IPS-18c (cell line): ENCODE measurements at regions not wholly inside any gene's neighbourhood (a gene's known extent, or its start where the extent isn't known, plus 50 kb on each side); places are given as distances from the start of the nearest gene placed in this dataset.

Experiments
- H3K4me3 ChIP-seq: 2 replicates; pipeline ENCODE4 v1.7.0; 2013; ENCODE audit warnings: low read depth, mild to moderate bottlenecking, low read length, moderate library complexity; ENCODE audit not compliant: insufficient read depth
- H3K9me3 ChIP-seq: one replicate; pipeline ENCODE4 v1.6.1; 2013; ENCODE audit warnings: mild to moderate bottlenecking, low read length, moderate library complexity; ENCODE audit not compliant: control insufficient read depth, insufficient read depth

DNA sequence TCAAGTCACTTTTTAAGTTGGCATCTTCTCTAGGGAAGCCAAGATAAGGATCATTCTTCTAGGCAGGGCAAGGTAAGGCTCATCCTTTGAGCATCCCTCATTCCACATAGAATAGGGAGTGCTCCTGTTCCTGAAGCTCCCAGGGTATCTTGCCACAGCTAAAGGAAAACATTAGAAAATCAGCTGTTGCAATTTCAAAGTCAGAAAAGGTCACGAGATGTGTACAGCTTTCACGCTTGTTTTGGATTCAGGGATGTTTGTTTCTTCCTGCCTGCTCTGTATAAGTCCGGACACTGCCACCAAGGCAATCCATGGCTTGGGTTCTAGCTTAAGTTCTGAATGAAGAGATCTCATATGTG, 153.2 kb downstream of the SH3BGRL2 start:
- no peak overlapping the region for H3K4me3 ChIP-seq
- H3K9me3 ChIP-seq: no peaks in the 10 kb centered on the region

DNA sequence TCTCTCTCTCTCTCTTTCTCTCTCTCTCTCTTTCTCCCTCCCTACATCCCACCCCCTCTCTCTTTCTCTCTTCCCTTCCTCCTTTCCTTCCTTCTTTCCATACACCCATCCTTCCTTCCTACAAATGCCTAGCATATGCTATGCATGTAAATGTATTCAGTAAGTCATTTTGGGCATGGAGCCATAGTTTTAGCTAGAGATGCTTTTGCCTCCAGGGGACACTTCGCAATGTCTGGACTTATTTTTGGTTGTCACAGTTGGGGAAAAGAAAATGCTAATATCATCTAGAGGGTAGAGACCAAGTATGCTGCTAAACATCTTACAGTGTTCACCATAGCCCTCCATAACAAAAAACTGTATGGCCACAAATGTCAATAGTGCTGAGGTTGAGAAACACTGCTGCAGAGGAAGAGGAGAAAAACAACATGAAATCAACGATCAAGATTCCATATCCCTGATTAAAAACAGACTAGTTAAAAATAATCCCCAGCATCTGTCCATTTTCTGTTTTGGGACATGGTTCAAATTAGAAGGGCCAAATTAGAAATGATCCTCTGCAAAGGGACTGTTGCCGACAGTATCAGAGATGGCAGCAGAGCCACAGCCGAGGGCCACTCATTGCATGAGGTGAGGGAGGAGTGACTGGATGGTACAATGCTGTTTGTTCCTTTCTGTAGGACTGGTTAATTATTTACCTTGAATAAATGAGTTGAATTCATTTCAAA, 152.7 kb downstream of the SH3BGRL2 start:
- Histone ChIP-seq H3K4me3 (no peak overlapping the region), H3K9me3 (no peaks in the 10 kb centered on the region)

DNA sequence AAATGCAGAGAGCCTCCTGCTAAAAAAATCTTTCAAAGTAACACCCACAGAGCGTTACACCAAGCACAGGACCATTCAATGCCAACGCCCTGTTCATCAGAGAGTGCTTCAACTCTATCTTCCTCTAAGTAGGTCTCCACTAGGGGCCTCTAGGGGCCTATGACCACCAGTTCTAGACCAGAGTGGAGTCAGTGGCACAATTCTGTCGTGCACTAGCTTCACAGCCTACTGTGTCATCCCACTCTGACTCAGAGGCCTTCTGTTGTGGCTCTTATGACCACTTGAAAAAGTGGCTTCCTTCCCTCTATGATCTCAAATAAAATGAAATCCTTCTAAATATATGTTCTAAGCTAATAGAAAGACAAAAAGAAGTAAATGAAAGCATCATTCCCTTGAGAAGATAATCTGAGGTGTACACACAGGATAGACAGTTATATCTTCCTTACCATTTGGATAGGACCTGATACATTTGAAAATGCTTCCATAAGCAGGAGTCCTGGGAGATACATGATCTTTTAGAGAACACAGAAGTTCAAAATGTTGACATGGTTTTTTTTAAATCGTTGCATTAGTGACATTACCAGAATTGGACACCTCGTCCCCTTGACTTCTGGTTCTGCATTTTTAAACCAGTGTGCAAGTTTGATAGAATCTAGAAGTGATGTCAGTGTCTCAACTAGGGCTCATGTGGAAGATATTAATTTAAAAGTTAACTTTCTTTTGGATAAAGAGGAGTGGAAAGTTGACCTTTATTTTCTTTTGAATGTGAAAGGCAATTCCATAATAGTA, 151.9 kb downstream of the SH3BGRL2 start:
- Histone ChIP-seq H3K9me3 (no peaks in the 10 kb centered on the region), H3K4me3 (no peak overlapping the region)

DNA sequence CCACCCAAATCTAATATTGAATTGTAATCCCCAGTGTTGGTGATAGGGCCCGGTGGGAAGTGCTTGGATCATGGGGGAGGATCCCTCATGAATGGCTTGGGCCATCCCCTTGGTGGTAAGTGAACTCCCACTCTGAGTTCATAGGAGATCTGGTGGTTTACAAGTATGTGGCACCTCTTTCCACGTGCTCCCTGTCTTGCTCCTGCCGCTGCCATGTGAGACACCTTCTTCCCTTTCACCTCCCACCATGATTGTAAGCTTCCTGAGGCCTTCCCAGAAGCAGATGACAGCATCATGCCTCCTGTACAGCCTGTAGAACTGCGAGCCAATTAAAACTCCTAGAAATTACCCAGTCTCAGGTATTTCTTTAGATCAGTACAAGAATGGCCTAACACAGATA, 150.8 kb downstream of the SH3BGRL2 start:
- Histone ChIP-seq H3K9me3 (no peaks in the 10 kb centered on the region), H3K4me3 (no peak overlapping the region)

DNA sequence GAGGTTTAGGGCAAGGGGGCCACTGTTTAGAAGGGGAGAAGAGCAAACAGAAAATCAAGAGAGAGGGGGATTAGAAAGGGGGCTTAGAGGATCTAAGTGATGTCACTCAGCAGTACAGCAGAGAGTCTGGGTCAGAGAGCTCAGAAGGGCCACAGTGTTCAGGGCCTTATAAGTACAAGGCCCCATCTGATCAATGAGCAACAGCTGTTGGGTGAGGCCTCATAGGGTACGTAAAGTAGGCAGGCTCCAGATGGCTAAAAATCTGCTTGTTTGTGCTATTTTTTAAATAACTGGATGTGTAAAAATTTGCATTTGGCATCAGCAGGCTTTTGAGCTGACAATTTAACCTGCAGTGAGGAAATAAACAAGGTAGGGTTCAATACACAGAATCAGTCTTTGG, 149.8 kb downstream of the SH3BGRL2 start:
- Histone ChIP-seq H3K4me3 (no peak overlapping the region), H3K9me3 (no peaks in the 10 kb centered on the region)

DNA sequence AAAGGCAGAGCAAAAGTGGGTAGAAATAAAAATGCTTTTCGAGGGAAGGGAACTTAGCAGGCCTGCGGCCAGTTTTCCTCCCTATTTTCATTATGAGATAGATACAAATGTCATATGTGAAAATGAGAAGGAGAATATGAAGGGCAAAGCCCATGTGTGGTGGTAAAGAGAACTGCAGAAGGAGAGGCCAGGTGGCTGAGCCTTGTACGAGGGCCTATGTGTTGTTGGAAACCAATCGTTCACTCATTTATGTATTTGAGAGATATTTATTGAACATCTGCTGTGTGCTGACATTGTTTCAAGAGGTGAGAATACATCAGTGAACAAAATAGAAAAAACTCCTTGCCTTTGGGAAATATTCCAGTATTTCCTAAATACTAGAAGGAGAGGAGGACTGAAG, 147.7 kb downstream of the SH3BGRL2 start:
- no peak overlapping the region for H3K4me3 ChIP-seq
- H3K9me3 ChIP-seq: no peaks in the 10 kb centered on the region

DNA sequence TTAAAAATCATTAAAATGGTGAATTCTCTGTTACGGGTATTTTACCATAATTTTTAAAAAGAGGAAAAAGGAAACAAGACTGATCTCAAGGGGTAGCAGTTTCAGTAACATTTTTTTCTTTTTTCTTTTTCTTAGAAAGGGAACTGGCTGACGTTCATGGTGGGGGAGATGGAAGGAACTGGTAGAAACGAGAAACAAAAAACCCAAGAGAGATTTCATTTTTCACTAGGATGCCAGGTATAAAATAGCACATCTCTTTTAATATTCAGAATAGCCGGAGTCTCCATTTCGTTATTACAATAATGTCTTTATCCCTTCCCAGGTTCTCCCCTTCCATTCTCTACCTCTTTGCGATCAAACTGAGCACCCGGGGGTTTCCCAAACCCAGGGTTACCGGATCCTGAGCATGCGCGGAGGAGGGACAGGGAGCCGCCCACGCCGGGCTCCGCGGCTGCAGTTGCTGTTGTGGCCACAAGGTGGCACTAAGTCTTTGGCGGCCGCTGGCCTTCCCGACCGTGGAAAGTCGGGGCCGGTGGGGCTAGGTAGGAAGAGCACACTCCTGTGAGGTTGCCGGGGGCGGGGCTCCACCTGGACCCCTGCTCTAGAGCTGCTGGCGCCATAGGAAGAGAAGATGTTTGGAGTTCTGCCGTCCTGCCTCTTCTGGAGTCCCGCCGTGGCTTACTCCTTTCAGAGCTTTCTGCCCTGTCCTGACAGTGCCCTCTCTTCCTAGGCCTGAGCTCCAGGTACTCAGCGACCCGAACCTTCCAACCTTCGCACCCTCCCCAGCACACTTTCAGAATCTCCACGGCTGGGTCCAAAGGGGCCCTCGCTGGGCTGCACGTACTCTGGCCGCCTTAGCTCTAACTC, 146.8 kb downstream of the SH3BGRL2 start:
- H3K9me3 ChIP-seq: no peaks in the 10 kb centered on the region
- H3K4me3 ChIP-seq: peak overlapping the region; percentile 25; the same call in 1 of the 2 replicates

DNA sequence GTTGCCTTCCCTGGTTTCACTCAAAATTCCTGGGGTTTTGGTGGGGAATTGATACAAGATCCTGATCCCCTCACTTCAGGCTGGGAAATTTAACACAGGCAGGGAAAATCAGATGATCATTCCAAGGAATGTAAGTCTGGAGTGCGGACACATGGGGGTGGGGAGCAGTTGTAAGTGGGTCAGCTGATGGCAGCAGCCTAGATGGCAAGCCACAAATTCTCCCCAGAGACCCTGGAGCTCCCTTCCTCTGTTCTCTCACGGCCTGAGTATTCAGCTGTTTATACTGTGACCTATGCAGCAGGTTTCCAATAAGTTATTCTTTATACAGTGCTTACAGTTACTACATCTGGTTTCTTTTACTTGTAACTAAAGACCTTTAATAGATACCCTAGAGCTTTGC, 144.9 kb downstream of the SH3BGRL2 start:
- no peak overlapping the region for H3K4me3 ChIP-seq
- no peaks in the 10 kb centered on the region for H3K9me3 ChIP-seq

DNA sequence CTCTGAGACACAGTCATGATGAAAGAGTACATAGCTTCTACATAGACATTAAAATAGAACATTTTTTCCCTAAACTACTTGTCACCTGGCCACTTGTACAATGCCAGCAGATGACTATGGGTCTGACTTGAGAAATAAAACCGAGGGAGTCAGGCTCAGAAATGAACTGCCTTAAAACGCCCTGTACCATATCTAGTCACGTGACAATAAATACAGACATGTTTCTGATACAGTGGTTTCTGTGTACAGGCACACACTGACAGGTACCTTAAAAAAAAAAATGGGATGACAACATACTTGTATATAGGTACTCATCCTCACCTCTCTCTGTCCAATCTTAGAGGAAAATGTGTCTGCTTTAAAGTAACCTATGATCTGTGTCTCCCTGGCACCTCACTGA, 144.1 kb downstream of the SH3BGRL2 start:
- no peak overlapping the region for H3K4me3 ChIP-seq
- no peaks in the 10 kb centered on the region for H3K9me3 ChIP-seq

DNA sequence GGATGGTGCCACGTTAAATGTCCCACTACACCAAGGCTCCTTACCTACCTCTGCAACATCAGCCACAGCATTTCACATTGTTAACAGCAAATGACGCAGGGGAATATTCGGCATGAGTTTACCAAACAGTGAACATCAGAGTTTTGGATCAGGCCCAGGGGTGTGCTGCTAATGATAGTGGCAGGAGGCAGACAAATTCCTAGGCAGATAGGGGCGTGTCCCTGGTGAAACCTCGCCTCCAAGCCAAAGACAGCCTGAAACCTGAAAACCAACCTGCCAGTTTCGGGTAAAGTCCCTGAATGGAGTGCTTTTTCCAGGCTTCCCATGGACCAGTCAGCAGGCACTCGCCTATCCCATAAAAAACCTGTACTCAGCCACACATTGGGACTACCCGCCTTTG, 133.6 kb downstream of the SH3BGRL2 start:
- peaks cover 4% of the 10 kb centered on the region for H3K9me3 ChIP-seq
- H3K4me3 ChIP-seq: no peak overlapping the region

DNA sequence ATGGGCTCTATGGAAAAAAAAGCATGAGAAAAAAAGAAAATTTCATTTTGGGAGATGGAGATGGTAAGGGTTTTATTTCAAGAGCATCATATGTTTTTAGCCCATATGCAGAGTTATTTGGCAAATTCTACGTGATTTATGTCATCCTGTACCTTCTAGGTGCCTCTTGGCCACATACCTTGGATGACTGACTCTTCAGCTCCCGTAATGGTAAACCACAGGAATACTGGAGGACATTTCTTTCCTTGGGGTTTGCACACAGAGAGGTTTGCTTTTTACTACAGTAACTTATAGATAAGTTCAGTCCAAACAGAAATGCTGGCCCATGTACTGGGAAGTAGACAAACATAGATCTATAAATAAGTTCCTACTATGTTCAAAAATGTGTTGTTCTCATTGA, 132.2 kb downstream of the SH3BGRL2 start:
- Histone ChIP-seq H3K4me3 (no peak overlapping the region), H3K9me3 (peaks cover 4% of the 10 kb centered on the region)

DNA sequence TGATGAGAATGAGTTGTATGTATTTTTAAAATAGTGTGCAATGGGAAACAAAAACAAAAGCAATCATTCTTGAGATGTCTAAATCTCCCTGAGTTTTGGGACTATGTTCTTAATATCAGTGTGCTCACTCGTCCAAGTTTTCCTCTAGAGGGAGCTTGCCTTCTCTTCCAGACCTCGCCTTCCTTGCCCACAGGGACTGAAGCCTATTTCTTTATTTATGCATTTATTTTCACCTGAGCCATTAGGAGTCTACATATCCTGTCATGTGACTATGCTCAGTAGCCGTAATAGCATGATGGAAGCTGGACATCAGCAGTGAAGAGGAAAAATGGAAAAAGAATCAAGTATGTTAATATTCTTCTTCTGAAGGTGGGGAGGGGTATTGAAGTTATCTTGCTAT, 131.2 kb downstream of the SH3BGRL2 start:
- Histone ChIP-seq H3K9me3 (peaks cover 4% of the 10 kb centered on the region), H3K4me3 (no peak overlapping the region)

DNA sequence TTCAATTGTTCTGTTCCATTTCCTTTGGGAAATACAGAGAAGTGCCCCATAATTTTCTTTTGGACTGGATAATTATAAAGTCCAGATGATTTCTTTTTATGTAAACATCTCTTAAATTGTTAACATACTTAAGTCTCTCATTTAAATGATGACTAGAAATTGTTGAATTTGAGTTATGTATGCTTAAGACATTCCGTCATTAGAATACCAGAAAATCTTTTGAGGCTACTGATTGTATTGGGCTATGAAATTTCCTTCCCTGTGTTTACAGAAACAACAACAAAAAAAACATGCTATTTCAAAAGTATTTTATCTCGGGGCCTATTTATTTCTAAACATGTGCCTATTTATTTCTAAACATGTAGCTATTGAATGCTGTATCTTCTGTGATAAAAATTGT, 125.4 kb downstream of the SH3BGRL2 start:
- Histone ChIP-seq H3K4me3 (no peak overlapping the region), H3K9me3 (no peaks in the 10 kb centered on the region)

DNA sequence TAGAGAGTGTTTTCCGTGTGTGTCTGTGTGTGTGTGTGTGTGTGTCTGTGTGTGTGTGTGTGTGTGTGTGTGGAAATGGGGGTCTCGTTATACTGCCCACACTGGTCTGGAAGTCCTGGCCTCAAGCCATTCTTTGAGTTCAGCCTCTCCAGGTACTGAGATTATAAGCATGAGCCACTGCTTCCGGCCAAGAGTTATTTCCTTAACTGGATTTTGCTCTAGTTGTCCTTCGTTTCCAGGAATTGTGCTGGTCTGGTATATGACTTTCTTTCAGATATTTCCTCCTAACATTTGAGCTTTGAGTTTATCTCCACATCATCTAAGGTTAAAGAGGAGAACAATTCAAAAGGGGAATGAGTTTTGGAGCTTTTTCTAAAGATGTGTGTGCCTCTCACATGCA, 124.8 kb downstream of the SH3BGRL2 start:
- H3K9me3 ChIP-seq: no peaks in the 10 kb centered on the region
- no peak overlapping the region for H3K4me3 ChIP-seq
